ENCODE measurements at regions not wholly inside any gene's neighbourhood (a gene's known extent, or its start where the extent isn't known, plus 50 kb on each side); places are given as distances from the start of the nearest gene placed in this dataset.

GRCh38 chr6:19159561-19159960, 677.6 kb upstream of the ID4 start:
- TF ChIP-seq ZNF384 (IDR thresholded peaks at IDR 0.05) (no peak), SP1 (IDR thresholded peaks at IDR 0.05) (no peak), TARDBP (IDR thresholded peaks at IDR 0.05) (no peak)

Measured in HEK293T (cell line).